GM12865 (cell line): ENCODE measurements at regions not wholly inside any gene's neighbourhood (a gene's known extent, or its start where the extent isn't known, plus 50 kb on each side); places are given as distances from the start of the nearest gene placed in this dataset.

ENCODE experiments used
- DNase-seq: peaks from one replicate; pipeline ENCODE4 v3.0.0; 2010; ENCODE audit warnings: low read depth
- H3K4me3 ChIP-seq: 2 replicates; pipeline ENCODE4 v1.5.1; 2011; ENCODE audit warnings: mild to moderate bottlenecking, low read depth, low read length, control low read depth
- TF ChIP-seq, protein P1 (sequence below): IDR thresholded peaks from 2 replicates; pipeline ENCODE4 v1.5.1; 2011; ENCODE audit warnings: low read length, control low read depth, low read depth, inconsistent platforms; ENCODE audit not compliant: insufficient read depth; ENCODE audit errors: missing control alignments

GRCh38 chr2:117432746-117433145 lies 381.7 kb upstream of the DDX18 start:
- TF ChIP-seq, protein P1, sequence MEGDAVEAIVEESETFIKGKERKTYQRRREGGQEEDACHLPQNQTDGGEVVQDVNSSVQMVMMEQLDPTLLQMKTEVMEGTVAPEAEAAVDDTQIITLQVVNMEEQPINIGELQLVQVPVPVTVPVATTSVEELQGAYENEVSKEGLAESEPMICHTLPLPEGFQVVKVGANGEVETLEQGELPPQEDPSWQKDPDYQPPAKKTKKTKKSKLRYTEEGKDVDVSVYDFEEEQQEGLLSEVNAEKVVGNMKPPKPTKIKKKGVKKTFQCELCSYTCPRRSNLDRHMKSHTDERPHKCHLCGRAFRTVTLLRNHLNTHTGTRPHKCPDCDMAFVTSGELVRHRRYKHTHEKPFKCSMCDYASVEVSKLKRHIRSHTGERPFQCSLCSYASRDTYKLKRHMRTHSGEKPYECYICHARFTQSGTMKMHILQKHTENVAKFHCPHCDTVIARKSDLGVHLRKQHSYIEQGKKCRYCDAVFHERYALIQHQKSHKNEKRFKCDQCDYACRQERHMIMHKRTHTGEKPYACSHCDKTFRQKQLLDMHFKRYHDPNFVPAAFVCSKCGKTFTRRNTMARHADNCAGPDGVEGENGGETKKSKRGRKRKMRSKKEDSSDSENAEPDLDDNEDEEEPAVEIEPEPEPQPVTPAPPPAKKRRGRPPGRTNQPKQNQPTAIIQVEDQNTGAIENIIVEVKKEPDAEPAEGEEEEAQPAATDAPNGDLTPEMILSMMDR = no peak
- DNase-seq = no peak
- no peak overlapping the region for H3K4me3 ChIP-seq

GRCh38 chr2:117436697-117437096 lies 377.8 kb upstream of the DDX18 start:
- DNase-seq = no peak
- TF ChIP-seq, protein P1 = no peak
- H3K4me3 ChIP-seq = no peak overlapping the region

DNA sequence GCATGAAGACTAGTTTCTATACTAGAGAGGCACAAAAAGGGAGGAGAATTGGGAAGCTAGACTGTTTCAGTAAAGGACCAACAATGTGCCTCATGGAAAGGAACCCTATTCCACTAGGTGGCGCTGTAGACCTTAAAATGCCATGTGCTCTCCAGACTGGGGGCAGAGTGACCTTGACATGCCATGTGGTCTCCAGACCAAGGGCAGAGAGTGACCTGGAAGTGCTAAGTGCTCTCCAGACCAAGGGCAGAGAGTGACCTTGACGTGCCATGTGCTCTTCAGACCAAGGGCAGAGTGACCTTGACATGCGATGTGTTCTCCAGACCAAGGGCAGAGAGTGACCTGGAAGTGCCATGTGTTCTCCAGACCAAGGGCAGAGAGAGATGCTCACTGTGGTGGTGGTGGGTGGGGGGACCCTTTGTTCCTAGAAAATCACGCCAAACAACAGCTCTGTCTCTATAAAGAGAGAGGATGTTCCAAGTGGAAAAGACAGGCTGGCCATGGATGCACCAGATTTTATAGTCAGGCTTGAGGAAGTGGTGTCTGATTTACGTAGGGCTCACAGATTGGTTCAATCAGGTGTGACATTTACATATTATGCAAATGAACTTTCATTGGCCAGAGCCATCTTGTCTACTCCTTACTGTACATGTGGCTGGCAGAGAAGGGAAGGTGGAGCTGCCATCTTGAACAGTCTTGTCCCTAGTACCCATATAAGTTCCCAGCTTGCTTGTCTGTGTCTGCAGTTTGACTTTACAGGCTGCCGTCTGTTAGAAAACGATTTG lies 344.0 kb upstream of the DDX18 start:
- no peak overlapping the region for H3K4me3 ChIP-seq
- DNase-seq = peak; percentile 46
- TF ChIP-seq, protein P1 = peak; percentile 50

GRCh38 chr2:117481608-117482007 lies 332.9 kb upstream of the DDX18 start:
- DNase-seq = no peak
- TF ChIP-seq, protein P1 = no peak
- H3K4me3 ChIP-seq = no peak overlapping the region

- TF ChIP-seq, protein P1 = no peak
- no peak overlapping the region for H3K4me3 ChIP-seq
- DNase-seq = no peak
Measured at GRCh38 chr2:117485588-117485987, 328.9 kb upstream of the DDX18 start.

DNA sequence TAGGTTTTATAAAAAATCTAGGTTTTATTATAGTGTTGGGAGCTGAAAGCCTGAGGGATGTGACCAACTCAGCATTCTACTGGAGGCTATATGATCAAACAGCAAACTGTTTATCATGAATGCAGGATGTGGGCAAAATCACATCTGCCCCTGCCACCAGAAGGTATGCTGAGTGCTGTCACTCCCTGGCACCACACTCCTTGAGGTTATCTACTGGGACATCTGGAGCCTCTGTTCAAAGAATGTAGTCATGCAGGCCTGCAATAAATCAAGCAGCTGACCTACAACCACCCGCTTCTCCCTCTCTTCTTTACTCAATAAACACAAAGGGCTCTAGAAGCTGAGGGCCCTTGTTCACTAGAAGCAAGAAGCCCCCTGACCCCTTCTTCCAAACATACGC lies 328.4 kb upstream of the DDX18 start:
- no peak overlapping the region for H3K4me3 ChIP-seq
- TF ChIP-seq, protein P1 = no peak
- DNase-seq = no peak
